ENCODE measurements at regions not wholly inside any gene's neighbourhood (a gene's known extent, or its start where the extent isn't known, plus 50 kb on each side); places are given as distances from the start of the nearest gene placed in this dataset.

- TF ChIP-seq MAX (IDR thresholded peaks at IDR 0.05; ENCODE audit: low read depth, low read length) (no peak), POLR2A (IDR thresholded peaks at IDR 0.05; ENCODE audit: extremely low read depth, insufficient read length) (no peak)
Measured at GRCh38 chr5:30932273-30933017, 261.0 kb upstream of the CDH6 start.
